HG03196 (cell line): ENCODE measurements at regions not wholly inside any gene's neighbourhood (a gene's known extent, or its start where the extent isn't known, plus 50 kb on each side); places are given as distances from the start of the nearest gene placed in this dataset.

Source experiments
- ATAC-seq: cut with Tn5 transposase; IDR thresholded peaks from one replicate; pipeline ENCODE4 v1.9.1; 2021; ENCODE audit not compliant: unreplicated experiment

DNA sequence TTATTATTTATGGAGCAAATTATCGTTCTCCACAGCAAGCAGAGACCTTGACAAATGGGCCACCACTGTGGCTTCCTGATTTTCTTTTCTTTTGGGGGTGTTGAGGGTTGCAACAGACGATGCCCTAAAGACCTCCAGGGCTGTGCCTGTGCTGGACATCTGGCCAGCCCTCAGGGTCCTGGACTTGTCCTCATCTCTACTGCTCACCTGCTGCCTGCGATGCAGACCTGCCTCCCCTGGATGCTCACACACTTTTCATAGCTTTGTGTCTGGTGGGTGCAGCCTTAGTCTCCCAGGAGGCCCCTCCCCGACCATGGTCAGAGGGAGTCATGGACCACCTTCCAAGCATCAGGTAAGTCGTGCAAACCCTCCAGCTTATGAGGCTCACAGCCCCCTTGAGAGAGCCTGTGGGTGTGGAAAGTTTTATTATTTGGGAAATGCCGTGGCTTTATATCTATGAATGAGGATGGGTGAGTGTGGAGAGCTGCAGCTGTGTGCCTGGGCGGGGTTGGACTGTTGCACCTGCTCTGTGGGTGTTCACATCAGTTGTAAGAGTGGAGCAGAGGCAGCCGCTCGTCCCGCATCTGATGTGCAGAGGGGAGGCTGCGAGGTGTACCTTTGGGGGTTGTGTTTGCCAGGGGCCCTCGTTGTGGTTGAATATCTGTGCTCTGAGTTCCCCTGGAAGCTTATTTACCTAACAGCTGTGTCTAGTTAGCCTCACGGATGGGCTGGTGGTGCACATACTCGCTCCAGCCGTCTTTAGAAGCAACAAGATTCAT is 126.3 kb upstream of the IRX4 start:
- ATAC-seq: no peak

DNA sequence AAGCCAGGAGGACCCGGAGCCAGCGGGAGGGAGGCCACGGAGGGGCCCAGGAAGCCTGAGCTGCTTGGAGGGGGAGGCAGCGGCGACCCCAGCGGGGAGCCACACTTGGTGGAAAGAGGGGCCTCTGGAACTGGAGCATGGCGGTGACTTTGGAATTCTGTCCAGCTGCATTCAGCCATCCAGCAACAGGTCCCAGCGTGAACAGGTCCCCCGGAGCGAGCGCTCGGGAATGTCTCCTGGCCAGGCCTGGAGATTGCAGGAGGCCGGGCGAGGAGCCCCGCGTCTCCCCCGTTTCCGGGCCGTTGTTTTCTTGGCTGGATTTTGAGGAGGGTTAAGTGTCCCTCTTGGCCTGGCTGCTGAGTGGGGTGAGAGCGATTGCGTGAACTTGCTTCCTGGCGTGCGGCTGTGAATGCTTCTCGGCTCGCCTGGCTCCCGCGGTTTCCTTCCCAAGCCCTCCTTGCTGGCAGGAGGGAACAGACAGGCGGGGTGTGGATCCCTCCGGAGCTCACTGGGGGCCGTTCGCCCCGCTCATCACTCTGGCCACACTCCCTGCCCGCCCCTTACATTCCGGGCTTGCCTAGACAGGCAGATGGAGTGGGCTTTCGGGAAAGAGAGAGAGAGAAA is 125.3 kb upstream of the IRX4 start:
- ATAC-seq: no peak

- no peak for ATAC-seq
Observed at GRCh38 chr5:2007496-2007877, 124.8 kb upstream of the IRX4 start.

DNA sequence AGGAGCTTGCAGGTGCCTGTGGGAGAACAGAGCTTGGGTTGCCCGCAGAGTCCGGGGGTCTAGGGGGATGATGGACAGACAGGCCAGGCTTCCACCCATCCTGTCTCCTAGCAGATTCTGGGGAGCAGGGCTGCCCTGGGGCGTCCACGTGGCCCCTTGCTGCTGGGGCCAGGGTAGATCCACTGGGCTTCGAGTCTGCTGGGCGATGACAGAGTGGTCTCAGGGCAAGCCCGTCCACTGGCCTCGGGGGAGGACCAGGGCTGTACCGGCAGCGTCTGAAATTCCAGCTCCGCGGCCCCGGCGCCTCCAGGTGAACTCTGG is 124.2 kb upstream of the IRX4 start:
- no peak for ATAC-seq

DNA sequence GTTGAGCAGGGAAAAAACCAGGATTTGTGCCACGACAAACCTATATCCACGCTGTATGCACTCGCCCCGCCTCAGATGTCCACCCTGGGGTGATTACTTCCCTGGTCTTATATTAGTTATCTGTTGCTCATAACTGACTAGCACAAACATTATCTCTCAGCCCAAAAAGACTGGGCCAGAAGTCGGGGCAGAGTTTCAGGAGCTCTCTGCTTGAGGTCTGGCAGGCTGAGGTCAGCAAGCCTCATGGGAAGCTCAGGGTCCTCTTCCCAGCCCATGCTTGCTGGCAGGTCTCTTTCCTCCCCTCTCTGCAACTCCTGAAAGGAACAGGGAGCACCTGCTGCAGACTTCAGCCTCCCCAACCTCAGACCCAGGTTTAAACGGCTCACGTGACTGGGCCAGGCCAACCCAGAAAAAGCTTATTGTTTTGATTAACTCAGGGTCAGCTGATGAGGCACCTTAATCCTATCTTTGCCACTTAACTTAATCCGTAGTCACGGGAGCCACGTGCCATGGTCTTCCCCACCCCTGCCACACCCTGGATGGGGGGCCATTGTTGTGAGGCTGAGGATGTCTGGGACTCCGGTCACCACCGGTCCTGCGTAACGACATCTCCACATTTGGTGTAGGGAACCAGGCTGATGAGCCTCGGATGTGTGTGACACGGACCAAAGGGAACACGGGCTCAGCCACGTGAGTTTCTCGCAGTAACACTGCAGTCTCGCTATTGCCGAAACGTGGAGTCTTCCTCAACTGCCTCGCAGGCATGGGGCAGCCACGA is 123.7 kb upstream of the IRX4 start:
- no peak for ATAC-seq

GRCh38 chr5:2005101-2006041 is 122.6 kb upstream of the IRX4 start:
- no peak for ATAC-seq

GRCh38 chr5:2003690-2004365 is 121.1 kb upstream of the IRX4 start:
- no peak for ATAC-seq

DNA sequence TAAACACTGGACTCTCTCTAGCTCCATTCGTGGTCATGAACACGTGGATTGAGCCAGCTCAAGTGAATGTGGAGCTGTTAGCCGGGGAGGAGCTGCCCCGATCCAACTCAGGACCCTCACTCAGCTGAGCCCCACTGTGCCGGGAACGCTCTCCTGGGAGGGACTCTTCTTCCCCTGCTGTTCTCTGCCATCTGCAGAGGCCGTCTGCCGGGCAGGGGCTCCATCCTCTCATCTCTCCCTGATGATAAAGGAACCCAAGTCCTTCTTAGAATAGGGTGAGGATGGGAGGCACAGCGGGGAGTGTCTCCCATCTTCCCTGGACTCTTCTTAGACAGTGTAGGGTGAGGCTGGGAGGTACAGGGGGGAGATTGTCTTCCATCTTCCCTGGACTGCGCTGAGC is 120.5 kb upstream of the IRX4 start:
- ATAC-seq: no peak

GRCh38 chr5:2001300-2001699 is 118.6 kb upstream of the IRX4 start:
- no peak for ATAC-seq

- ATAC-seq: no peak
Observed at GRCh38 chr5:2000591-2000990, 117.9 kb upstream of the IRX4 start.

- no peak for ATAC-seq
Observed at GRCh38 chr5:1999794-2000193, 117.1 kb upstream of the IRX4 start.

DNA sequence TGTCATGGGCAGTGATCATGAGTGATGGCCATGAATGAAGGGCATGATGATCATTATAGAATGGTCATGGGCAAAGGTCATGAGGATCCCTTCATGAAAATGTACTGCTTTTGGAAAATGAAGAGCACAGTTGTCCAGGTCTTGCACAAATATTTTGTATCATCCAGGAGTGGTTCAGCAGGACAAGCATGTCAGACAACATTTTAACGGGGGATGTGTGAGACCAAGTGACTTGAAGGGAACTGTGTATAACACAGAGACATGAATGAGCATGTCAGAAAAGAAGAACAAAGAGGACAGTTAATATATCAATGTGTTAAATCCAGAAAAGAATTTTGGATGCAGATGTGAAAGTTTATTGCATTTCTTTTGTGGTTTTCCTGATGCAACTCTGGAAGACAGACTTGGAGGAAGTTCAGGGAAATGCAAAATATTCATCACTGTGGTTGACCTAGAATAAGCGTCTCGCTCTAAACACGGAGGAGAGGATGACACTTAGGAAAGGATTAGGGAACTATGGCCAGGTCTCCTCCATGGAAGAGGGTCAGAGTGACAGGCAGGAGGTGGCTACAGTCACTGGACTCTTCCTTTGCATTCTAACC is 116.1 kb upstream of the IRX4 start:
- no peak for ATAC-seq

DNA sequence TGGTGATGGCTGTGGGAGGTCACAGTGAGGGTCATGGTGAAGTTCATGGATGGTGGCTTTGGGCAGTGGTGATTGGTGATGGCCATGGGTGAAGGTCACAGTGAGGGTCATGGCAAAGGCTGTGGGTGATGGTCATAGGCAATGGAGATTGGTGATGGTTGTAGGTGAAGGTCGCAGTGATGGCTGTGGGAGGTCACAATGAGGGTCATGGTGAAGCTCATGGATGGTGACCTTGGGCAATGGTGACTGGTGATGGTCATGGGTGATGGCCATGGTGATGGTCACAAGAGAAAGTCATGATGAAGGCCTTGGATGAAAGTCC is 115.6 kb upstream of the IRX4 start:
- ATAC-seq: no peak

DNA sequence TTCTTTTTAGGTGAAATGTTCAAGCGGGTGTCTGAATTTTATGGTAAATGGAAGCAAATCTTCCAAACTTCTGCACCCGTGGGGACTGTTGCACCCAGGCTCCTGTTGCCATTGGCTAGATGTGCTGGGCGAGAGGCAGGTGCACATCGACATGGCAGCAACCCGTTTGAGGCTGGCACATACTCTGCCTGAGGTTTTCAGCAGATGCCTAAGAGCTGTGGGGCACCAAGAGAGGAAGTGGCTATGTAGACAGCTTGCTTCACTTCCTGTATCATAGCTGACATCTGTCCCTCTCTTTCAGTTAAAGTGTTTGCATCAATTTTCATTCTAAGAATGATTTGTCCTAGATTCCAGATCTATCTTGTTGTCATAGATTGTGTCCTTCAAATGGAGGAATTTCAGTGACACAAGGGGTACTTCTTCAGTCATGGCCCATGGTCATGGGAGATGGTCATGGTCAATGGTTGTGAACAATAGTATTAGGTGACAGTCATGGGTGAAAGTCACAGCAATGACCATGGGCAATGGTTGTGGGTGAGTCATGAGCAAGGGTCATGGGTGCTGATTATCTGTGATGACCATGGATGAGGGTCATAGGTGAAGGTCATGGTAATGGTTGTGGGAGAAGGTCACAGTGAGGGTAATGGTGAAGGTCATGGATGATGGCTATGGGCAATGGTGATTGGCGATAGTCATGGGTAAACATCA is 115.1 kb upstream of the IRX4 start:
- no peak for ATAC-seq

GRCh38 chr5:1995491-1995890 is 112.8 kb upstream of the IRX4 start:
- ATAC-seq: no peak

DNA sequence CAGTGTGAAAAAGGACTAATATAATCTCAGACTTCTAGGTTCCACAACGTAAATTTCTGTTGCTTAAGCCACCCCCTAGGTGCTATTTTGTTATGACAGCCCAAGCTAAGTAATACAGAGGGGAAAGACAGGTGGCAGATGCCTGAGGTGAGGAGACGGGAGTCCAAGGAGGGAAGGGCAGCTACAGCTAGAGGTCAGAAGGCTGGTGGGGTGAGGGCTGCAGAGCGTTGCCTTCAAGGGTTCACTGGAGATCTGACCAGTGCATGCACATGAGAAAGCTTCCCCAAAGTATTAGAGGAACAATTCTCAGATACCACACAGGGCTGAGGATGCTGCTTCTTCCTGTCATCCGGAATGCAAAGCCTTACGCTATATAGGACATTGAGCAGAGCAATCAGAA is 104.7 kb upstream of the IRX4 start:
- ATAC-seq: no peak

- no peak for ATAC-seq
Observed at GRCh38 chr5:1985781-1986180, 103.1 kb upstream of the IRX4 start.

- ATAC-seq: no peak
Observed at GRCh38 chr5:1983919-1984695, 101.4 kb upstream of the IRX4 start.

DNA sequence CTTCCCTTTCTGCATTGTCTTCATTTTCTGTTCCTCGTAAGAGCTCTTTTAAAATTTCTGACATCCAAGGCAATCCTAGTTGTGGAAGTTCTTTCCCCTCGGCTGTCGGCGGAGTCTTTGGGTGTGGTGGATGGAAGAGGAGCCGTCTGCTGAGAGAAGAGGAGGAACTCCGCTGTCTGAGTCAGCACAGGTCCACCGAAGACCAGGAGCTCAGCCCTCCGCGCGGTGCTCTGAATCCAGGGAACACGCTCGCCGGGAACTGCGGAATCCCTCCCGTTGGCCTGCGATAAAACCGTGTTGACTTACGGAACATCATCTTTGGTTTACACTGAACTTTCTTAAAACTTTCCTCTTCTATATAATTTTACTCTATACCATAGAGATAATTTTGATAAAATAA is 100.7 kb upstream of the IRX4 start:
- ATAC-seq: no peak
